Activated CD8-positive, alpha-beta T cell treated with anti-CD3 and anti-CD28 coated beads for 36 hours (primary cell): ENCODE measurements at regions not wholly inside any gene's neighbourhood (a gene's known extent, or its start where the extent isn't known, plus 50 kb on each side); places are given as distances from the start of the nearest gene placed in this dataset.
A peak's percentile ranks its signal among the peaks of the same experiment; 100 is the strongest.

Source experiments
- ATAC-seq: fragments of 200-7000 bp; cut with Tn5 transposase; one replicate; pipeline ENCODE4 v1.10.0; 2021; ENCODE audit warnings: mild to moderate bottlenecking, moderate library complexity
- CTCF ChIA-PET: fragments of 350-600 bp; sonication (Branson Sonifier 250); formaldehyde crosslinking; loops from one replicate; lab custom pipeline; 2021; ENCODE audit warnings: antibody characterized with exemption; lab: Charles Lee
- POLR2A ChIA-PET: fragments of 350-600 bp; sonication (Branson Sonifier 250); formaldehyde crosslinking; loops from one replicate; lab custom pipeline; 2021; ENCODE audit warnings: antibody characterized with exemption; lab: Charles Lee
- DNase-seq: peaks from one replicate; pipeline ENCODE4 v3.0.0-alpha.2; 2020
- H3K27ac Mint-ChIP-seq: one replicate; pipeline ENCODE4 v1.8.0; 2021; ENCODE audit warnings: mild to moderate bottlenecking, mixed read lengths
- H3K27me3 Mint-ChIP-seq: one replicate; pipeline ENCODE4 v1.8.0; 2021; ENCODE audit warnings: mixed read lengths
- H3K36me3 Mint-ChIP-seq: one replicate; pipeline ENCODE4 v1.8.0; 2021; ENCODE audit warnings: low read depth, mixed read lengths
- H3K4me1 Mint-ChIP-seq: one replicate; pipeline ENCODE4 v1.8.0; 2021; ENCODE audit warnings: low read depth, mixed read lengths
- H3K4me3 Mint-ChIP-seq: one replicate; pipeline ENCODE4 v1.8.0; 2021; ENCODE audit warnings: mild to moderate bottlenecking, moderate library complexity, mixed read lengths
- H3K9me3 Mint-ChIP-seq: one replicate; pipeline ENCODE4 v1.8.0; 2021; ENCODE audit warnings: mixed read lengths
- intact Hi-C: fragments of 100-400 bp; cut with micrococcal nuclease; formaldehyde crosslinking; loops from one replicate; pipeline ENCODE4 v1.10.0; 2022
- TF ChIP-seq, protein P1 (sequence below): fragments of 200-600 bp; IDR thresholded peaks from one replicate; pipeline ENCODE4 v1.8.0; 2022; ENCODE audit warnings: antibody characterized with exemption, mild to moderate bottlenecking

DNA sequence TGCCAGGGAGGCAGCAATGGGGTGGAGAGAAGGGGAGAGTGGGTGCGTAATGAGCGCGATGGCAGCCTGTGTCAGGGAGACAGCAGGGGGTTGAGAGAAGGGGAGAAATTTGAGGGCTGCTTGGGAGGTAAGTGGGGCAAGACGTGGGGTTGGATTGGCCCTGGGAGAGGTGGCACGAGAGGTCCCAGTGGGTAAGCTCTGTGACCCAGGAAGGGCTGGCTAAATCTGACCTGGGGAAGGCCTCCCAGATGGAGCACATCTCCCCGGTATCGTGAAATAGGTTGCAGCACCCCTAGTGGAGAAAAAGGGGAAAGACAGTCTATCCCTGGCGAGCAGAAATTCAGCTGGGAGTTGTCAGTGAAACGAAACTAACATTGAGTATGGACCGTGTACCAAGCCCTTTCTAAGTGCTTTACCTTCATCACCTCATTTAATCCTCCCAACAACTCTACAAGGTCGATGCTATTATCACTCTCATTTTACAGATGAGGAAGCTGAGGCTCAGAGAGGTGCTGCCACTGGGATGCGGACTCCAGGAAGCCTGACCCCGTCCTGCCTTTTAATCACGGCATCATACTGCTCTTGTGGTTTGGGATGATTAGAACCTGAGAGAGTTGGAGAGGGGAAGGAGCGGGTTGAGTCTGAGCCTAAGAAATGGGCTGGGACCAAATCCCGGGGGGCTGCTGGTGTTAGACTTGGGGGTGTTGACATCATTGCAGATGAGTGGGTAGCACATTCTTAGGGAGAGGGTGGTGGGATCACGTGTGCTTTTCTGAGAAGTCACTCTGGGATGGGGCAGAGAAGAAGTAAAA, 56.6 kb upstream of the RPL11 start:
- Mint-ChIP-seq H3K27me3 (no peaks in the 10 kb centered on the region), H3K27ac (peak overlapping the region; percentile 85), H3K36me3 (no peaks in the 10 kb centered on the region), H3K4me1 (peaks cover 28% of the 10 kb centered on the region), H3K9me3 (no peaks in the 10 kb centered on the region), H3K4me3 (peak overlapping the region; percentile 51)
- intact Hi-C loops, result loop anchor here (5.0 kb wide), 1 partner anchor 138 kb away; no protein-coding TSS in a partner anchor
- POLR2A ChIA-PET, result interaction anchor here (1.0 to 4.4 kb wide), 11 partner anchors 9 to 94 kb away, joined by 3 to 29 read pairs (median 5); partner anchors contain the start of gene ID3
- CTCF ChIA-PET, result interaction anchor here (0.9 to 14.9 kb wide), 28 partner anchors 10 to 137 kb away, joined by 3 to 927 read pairs (median 7); partner anchors contain the start of gene ID3
- TF ChIP-seq, protein P1, sequence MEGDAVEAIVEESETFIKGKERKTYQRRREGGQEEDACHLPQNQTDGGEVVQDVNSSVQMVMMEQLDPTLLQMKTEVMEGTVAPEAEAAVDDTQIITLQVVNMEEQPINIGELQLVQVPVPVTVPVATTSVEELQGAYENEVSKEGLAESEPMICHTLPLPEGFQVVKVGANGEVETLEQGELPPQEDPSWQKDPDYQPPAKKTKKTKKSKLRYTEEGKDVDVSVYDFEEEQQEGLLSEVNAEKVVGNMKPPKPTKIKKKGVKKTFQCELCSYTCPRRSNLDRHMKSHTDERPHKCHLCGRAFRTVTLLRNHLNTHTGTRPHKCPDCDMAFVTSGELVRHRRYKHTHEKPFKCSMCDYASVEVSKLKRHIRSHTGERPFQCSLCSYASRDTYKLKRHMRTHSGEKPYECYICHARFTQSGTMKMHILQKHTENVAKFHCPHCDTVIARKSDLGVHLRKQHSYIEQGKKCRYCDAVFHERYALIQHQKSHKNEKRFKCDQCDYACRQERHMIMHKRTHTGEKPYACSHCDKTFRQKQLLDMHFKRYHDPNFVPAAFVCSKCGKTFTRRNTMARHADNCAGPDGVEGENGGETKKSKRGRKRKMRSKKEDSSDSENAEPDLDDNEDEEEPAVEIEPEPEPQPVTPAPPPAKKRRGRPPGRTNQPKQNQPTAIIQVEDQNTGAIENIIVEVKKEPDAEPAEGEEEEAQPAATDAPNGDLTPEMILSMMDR, result peak; percentile 84
- DNase-seq, result peak; percentile 66
- ATAC-seq, result peak; percentile 90

DNA sequence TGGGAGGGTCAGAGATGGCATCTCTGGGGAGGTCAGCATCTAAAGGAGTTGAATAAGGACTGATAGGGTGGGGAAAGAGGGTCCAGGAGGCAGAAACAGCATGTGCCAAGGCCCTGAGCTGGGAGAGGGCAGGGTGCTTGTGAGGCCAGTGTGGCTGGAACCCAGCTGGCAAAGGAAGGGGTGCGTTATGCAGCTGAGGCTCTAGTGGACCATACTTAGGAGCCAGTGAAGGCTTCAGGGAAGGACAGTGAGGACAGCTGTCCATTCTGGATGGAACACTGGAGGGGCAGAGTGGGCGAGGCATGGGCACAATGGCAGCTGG, 57.1 kb upstream of the RPL11 start:
- Mint-ChIP-seq H3K4me1 (peaks cover 32% of the 10 kb centered on the region), H3K27ac (peak overlapping the region; percentile 85), H3K36me3 (no peaks in the 10 kb centered on the region), H3K4me3 (no peak overlapping the region), H3K27me3 (no peaks in the 10 kb centered on the region), H3K9me3 (no peaks in the 10 kb centered on the region)
- ATAC-seq (no peak), DNase-seq (no peak)
- TF ChIP-seq, protein P1, result no peak
- intact Hi-C loops, result no loop called here
- CTCF ChIA-PET, result interaction anchor here (0.6 to 14.9 kb wide), 29 partner anchors 10 to 273 kb away, joined by 3 to 927 read pairs (median 7); partner anchors contain the start of gene ID3
- POLR2A ChIA-PET, result interaction anchor here (0.9 to 4.4 kb wide), 10 partner anchors 9 to 94 kb away, joined by 3 to 29 read pairs (median 5); partner anchors contain the start of gene ID3

DNA sequence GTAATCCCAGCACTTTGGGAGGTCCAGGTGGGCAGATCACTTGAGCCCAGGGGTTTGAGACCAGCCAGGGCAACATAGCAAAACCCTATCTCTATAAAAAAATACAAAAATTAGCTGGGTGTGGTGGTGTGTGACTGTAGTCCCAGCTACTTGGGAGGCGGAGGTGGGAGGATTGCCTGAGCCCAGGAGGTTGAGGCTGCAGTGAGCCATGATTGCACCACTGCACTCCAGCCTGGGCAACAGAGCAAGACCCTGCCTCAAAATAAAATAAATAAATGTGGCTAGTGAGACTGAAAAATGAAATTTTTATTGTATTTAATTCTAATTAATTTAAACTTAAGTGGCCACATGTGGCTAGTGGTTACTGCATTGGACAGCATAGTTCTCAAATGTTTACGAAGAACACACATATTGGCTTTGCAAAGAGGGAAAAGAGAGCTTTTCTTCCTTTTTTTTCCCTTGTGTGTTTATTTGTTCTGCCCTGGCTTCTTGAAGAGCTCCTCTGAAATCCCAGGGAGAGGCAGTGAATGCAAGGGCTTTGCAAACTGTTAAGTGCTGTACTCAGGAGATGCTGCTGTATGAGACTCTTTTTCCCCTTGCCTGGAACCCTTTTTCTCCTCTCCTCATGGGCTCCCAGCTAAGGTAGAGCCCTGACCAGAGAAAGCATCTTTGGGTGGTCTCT, 59.0 kb upstream of the RPL11 start:
- ATAC-seq (no peak), DNase-seq (no peak)
- TF ChIP-seq, protein P1, result no peak
- H3K27me3 Mint-ChIP-seq, result no peaks in the 10 kb centered on the region
- no peaks in the 10 kb centered on the region for H3K36me3 Mint-ChIP-seq
- H3K9me3 Mint-ChIP-seq, result no peaks in the 10 kb centered on the region
- intact Hi-C loops, result no loop called here
- no peak overlapping the region for H3K4me3 Mint-ChIP-seq
- H3K4me1 Mint-ChIP-seq, result peaks cover 41% of the 10 kb centered on the region
- H3K27ac Mint-ChIP-seq, result no peak overlapping the region
- CTCF ChIA-PET, result interaction anchor here (1.5 to 14.9 kb wide), 6 partner anchors 25 to 135 kb away, joined by 6 to 927 read pairs (median 96); no protein-coding TSS in a partner anchor
- POLR2A ChIA-PET, result interaction anchor here (0.7 to 4.4 kb wide), 9 partner anchors 8 to 102 kb away, joined by 3 to 29 read pairs (median 4); no protein-coding TSS in a partner anchor

DNA sequence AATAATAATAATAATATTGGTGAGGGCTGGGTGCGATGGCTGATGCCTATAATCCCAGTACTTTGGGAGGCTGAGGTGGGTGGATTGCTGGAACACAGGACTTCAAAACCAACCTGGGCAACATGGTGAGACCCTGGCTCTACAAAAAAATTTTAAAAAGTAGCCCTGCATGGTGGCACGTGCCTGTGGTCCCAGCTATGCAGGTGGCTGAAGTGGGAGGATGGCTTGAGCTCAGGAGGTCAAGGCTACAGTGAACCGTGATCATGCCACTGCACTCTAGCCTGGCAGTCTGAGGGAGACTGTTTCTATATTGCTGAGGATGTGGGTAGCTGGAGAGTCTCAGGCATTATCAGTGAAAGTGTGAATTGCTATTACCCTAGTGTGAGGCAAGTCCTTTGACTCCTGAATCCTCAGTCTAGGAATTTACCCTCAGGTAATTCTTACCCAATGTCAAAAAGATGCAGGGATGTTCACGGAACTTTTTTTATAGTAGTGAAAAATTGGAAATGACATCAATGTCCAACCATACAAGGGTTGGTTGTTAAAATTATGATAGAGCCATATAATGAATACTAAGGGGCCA, 61.8 kb upstream of the RPL11 start:
- TF ChIP-seq, protein P1, result no peak
- Mint-ChIP-seq H3K27me3 (no peaks in the 10 kb centered on the region), H3K4me1 (peaks cover 49% of the 10 kb centered on the region), H3K27ac (no peak overlapping the region), H3K36me3 (peaks cover 3% of the 10 kb centered on the region), H3K4me3 (no peak overlapping the region), H3K9me3 (peaks cover 3% of the 10 kb centered on the region)
- ChIA-PET POLR2A (interaction anchor here (1.0 to 1.9 kb wide), 4 partner anchors 71 to 75 kb away, joined by 3 to 6 read pairs (median 4); partner anchors contain the start of gene ID3), CTCF (interaction anchor here (0.5 to 14.9 kb wide), 6 partner anchors 8 to 83 kb away, joined by 3 to 927 read pairs (median 5); no protein-coding TSS in a partner anchor)
- intact Hi-C loops, result loop anchor here (5.0 kb wide), 1 partner anchor 37 kb away; no protein-coding TSS in a partner anchor
- DNase-seq (no peak), ATAC-seq (no peak)
